Heart left ventricle (tissue), 16 donors: ENCODE measurements at regions not wholly inside any gene's neighbourhood (a gene's known extent, or its start where the extent isn't known, plus 50 kb on each side); places are given as distances from the start of the nearest gene placed in this dataset.

ENCODE experiments used
- ATAC-seq, 4 donors: fragments of 200-7000 bp; cut with Tn5 transposase; one replicate each; pipeline ENCODE4 v1.9.1; 2020 to 2022; ENCODE audit warnings: moderate library complexity in 4 of 4, mild to moderate bottlenecking in 3 of 4, moderate number of reproducible peaks in 1 of 4
- DNase-seq, 5 donors: peaks; one replicate each; pipeline ENCODE4 v3.0.0-alpha.2; 2020
- H3K27ac ChIP-seq, 12 donors: fragments of 200-600 bp; sonication (generic) in 4 of 12; one replicate each; pipeline versions ENCODE4 v1.5.0 to v1.8.0; 2016 to 2022; ENCODE audit warnings: mild to moderate bottlenecking in 2 of 12
- H3K27me3 ChIP-seq, 9 donors: fragments of 200-600 bp; sonication (generic) in 2 of 9; one replicate each; pipeline versions ENCODE4 v1.5.1 to v1.8.0; 2016 to 2022; ENCODE audit warnings: mild to moderate bottlenecking in 3 of 9
- H3K36me3 ChIP-seq, 9 donors: fragments of 200-600 bp; sonication (generic) in 2 of 9; one replicate each; pipeline versions ENCODE4 v1.5.0 to v1.8.0; 2018 to 2022; ENCODE audit warnings: mild to moderate bottlenecking in 2 of 9
- H3K4me1 ChIP-seq, 12 donors: fragments of 200-600 bp; sonication (generic) in 4 of 12; one replicate each; pipeline versions ENCODE4 v1.5.0 to v1.8.0; 2016 to 2022; ENCODE audit warnings: mild to moderate bottlenecking in 3 of 12
- H3K4me3 ChIP-seq, 12 donors: fragments of 200-600 bp; sonication (generic) in 4 of 12; one replicate each; pipeline versions ENCODE4 v1.5.0 to v1.8.0; 2017 to 2022; ENCODE audit warnings: mild to moderate bottlenecking in 9 of 12, moderate library complexity in 4 of 12
- H3K9me3 ChIP-seq, 12 donors: fragments of 200-600 bp; sonication (generic) in 4 of 12; one replicate each; pipeline versions ENCODE4 v1.5.0 to v1.8.0; 2016 to 2022; ENCODE audit warnings: mild to moderate bottlenecking in 1 of 12
- POLR2A ChIP-seq, 2 donors: fragments of 450-650 bp; IDR thresholded peaks; one replicate each; pipeline ENCODE4 v1.6.1; 2017; ENCODE audit warnings: antibody characterized with exemption in 2 of 2, mild to moderate bottlenecking in 2 of 2, moderate library complexity in 2 of 2
- WGBS, 4 donors: extraction: QIAGEN DNeasy Blood & Tissue Kit in 2 of 4; methylation state at CpG; one replicate each; pipeline versions ENCODE4 v1.1.5 to v1.1.7; 2013 to 2018; 5-methylcytosine and 5-hydroxymethylcytosine counted together
- intact Hi-C, 10 donors: fragments of 100-400 bp; cut with DNase I; formaldehyde crosslinking; loops; one replicate each; pipeline versions ENCODE4 v1.11.1 to v1.14.2; 2022
- TF ChIP-seq, protein P1 (sequence below), 12 donors: fragments of 200-600 bp; sonication (generic) in 4 of 12; IDR thresholded peaks; one replicate each; pipeline versions ENCODE4 v1.5.0 to v1.8.0; 2018 to 2022; ENCODE audit warnings: antibody characterized with exemption in 12 of 12, mild to moderate bottlenecking in 5 of 12
- donor health status: ischemic (EF 13 %, LVEDD 7.1; RV severe dilation, severe dysfunction).
- donor health status: healthy with polysubstance abuse.
- donor health status: DM: no; HTN: yes; CAD: no.
- donor health status: DM: no; HTN: no; CAD: no.
- donor health status: ischemic (EF 25% LVEDD 6.9; RV normal size, moderate dysfunction).
- donor health status: ischemic (EF 25% LVEDD 5.7; RV mildly dilated, moderate dysfunction).
- donor health status: healthy.
- donor health status: DM: yes; HTN: yes; CAD: no.
- donor health status: ischemic (EF 35%, LVEDD 5.7; RV mildly dilated, moderate dysfunction).
- donor health status: nonischemic (EF 11% LVEDD 7.7; RV severe dilation, severe dysfunction).
- donor health status: DM: yes; HTN: yes; CAD: no.
- donor health status: PGD.
- donor health status: ischemic (EF 29% LVEDD 5.4; RV normal size, mild dysfunction).
- donor health status: nonischemic (EF 23%, LVEDD 6.1; RV moderate dilation, normal function).

DNA sequence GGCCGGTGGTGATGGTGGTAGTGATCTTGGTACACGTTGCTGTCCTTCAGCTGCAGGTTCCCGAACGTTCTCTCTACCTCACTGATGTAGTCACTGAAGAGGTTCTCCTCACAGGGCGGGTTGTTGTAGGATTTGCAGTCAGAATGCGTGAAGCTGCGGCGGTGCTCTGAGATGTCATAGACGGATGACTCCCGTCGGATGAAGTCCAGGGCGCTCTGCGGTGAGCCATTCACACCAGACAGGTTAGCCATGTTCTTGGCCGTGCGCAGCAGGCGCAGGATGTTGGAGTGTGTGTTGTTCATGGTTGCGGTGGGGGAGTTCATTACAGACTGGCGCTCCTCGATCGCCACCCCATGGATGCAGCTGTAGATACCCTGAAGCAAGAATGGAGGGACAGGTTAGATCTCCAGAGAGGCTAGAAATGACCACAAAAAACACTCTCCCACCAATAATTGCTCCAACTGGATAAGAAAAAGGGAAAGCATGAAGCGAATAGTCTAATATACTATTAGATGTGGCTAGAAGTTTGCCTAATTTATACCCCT lies 367.8 kb downstream of the EMP1 start:
- DNase-seq (no peak), ATAC-seq (no peak)
- TF ChIP-seq POLR2A (IDR thresholded peaks at IDR 0.05) = no peak
- Histone ChIP-seq H3K4me3 (no peak overlapping the region), H3K27me3 (no peaks in the 10 kb centered on the region), H3K27ac (no peak overlapping the region), H3K9me3 (no peaks in the 10 kb centered on the region), H3K4me1 (no peaks in the 10 kb centered on the region), H3K36me3 (no peaks in the 10 kb centered on the region)
- intact Hi-C loops = no loop called here
- WGBS, 4 donors = 92 to 98% (median 95%) methylated on average over 19 to 21 of the region's 21 CpGs

DNA sequence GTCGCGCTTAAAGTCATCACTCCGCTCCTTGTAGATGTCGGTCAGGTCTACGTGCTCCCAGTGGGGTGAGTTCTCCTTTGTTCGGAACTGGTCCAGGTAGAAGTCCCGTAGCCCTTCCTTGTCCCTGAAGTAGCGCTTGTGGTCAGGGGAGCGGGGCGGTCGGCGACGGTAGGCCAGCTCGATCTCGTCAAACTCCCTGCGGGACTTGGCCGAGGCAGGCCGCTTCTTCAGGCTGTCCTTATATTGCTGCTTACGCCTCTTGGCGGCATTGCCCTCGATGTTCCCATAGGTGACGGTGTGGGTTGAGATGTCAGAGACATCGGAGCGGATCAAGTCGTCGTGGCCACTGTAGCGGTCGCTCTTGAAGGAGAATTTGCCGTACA lies 367.2 kb downstream of the EMP1 start:
- 96 to 98% (median 97%) methylated on average over 29 of the region's 29 CpGs for WGBS, 4 donors

DNA sequence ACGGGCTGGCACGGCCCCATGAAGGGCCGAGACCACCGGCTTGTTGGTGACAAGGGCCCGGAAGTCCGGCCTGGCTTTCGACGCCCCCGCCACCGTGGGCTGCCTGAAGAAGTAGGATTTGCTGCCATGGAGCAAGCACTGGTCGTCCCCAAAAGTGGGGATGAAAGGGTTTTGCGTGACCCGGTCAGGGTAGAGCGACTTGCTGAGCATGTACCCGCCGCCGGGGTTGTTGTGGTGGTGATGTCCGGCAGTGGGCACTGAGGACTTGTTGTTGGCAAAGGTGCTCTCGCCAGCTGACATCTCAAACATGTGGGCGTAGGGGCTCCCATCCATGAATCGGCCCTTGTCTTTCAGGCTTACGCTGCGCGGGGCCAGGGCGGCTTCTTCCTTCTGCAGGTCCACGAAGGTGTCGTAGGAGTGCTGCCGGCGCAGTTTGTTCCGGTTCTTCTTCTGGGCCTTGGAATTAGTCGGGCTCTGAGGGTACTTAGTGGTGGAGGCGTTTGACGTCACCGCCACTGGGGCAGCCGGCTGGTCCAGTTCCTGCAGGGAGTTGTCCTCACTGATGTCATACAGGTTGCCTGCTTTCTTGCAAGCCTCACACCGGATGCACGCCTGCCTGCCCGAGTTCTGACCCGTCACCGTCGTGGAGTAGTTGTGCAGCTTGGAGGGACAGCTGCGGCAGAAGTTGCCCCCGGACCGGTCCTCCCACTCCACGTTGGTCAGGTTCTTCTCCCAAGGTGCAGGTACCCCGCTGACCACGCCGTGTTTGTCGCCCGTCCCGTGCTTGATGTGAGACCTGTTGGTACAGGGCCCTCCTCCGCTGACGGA lies 366.6 kb downstream of the EMP1 start:
- TF ChIP-seq, protein P1, sequence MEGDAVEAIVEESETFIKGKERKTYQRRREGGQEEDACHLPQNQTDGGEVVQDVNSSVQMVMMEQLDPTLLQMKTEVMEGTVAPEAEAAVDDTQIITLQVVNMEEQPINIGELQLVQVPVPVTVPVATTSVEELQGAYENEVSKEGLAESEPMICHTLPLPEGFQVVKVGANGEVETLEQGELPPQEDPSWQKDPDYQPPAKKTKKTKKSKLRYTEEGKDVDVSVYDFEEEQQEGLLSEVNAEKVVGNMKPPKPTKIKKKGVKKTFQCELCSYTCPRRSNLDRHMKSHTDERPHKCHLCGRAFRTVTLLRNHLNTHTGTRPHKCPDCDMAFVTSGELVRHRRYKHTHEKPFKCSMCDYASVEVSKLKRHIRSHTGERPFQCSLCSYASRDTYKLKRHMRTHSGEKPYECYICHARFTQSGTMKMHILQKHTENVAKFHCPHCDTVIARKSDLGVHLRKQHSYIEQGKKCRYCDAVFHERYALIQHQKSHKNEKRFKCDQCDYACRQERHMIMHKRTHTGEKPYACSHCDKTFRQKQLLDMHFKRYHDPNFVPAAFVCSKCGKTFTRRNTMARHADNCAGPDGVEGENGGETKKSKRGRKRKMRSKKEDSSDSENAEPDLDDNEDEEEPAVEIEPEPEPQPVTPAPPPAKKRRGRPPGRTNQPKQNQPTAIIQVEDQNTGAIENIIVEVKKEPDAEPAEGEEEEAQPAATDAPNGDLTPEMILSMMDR (IDR thresholded peaks at IDR 0.05) = no peak
- TF ChIP-seq POLR2A (IDR thresholded peaks at IDR 0.05) = no peak
- no peaks in the 10 kb centered on the region for H3K27me3 ChIP-seq
- intact Hi-C loops = no loop called here
- DNase-seq = peak in 1 of 5 donors; percentile 49
- H3K4me1 ChIP-seq = no peaks in the 10 kb centered on the region
- H3K27ac ChIP-seq = no peak overlapping the region
- ATAC-seq = no peak
- WGBS, 4 donors = 95 to 97% (median 95%) methylated on average over 46 to 53 of the region's 53 CpGs
- H3K36me3 ChIP-seq = no peaks in the 10 kb centered on the region
- H3K9me3 ChIP-seq = no peaks in the 10 kb centered on the region
- no peak overlapping the region for H3K4me3 ChIP-seq

More for the DNA sequence above, 367.2 kb downstream of the EMP1 start:
- no peak for TF ChIP-seq POLR2A (IDR thresholded peaks at IDR 0.05)
- TF ChIP-seq, protein P1 (IDR thresholded peaks at IDR 0.05) = no peak
- DNase-seq (peak in 1 of 5 donors; percentile 58), ATAC-seq (no peak)
- H3K9me3 ChIP-seq = no peaks in the 10 kb centered on the region
- H3K27me3 ChIP-seq = no peaks in the 10 kb centered on the region
- H3K36me3 ChIP-seq = no peaks in the 10 kb centered on the region
- no peak overlapping the region for H3K27ac ChIP-seq
- no peaks in the 10 kb centered on the region for H3K4me1 ChIP-seq
- H3K4me3 ChIP-seq = no peak overlapping the region
- intact Hi-C loops = no loop called here

DNA sequence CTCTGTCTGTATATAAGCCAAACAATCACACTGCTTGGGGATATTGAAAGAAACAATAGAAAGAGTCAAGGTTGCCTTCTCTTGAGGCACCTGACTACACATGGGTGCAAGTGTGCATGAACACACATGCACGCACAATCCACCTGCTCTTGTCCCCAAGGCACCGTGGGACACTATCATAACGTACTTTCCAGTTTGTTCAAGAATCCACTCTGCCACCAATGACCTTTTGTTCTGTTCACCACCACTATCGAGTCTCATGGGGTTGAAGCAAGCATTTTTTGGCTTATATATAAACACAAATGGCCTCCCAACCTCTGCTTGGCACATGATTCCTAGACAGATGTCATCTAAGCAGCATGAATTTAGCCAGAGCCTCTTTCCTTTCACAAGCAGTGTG lies 365.4 kb downstream of the EMP1 start:
- H3K27ac ChIP-seq = no peak overlapping the region
- H3K4me3 ChIP-seq = no peak overlapping the region
- intact Hi-C loops = no loop called here
- TF ChIP-seq, protein P1 (IDR thresholded peaks at IDR 0.05) = no peak
- TF ChIP-seq POLR2A (IDR thresholded peaks at IDR 0.05) = no peak
- H3K4me1 ChIP-seq = no peaks in the 10 kb centered on the region
- no peaks in the 10 kb centered on the region for H3K9me3 ChIP-seq
- no peaks in the 10 kb centered on the region for H3K36me3 ChIP-seq
- no peaks in the 10 kb centered on the region for H3K27me3 ChIP-seq
- no peak for ATAC-seq
- no peak for DNase-seq
- whole genome bisulfite sequencing, 4 donors = 75 to 81% (median 81%) methylated on average over 4 of the region's 4 CpGs
